Ishikawa (cell line): ENCODE measurements at regions not wholly inside any gene's neighbourhood (a gene's known extent, or its start where the extent isn't known, plus 50 kb on each side); places are given as distances from the start of the nearest gene placed in this dataset.

Experiments
- CREB1 ChIP-seq: IDR thresholded peaks from 2 replicates; pipeline ENCODE4 v1.6.1; 2012; ENCODE audit warnings: low read depth
- FOXM1 ChIP-seq: IDR thresholded peaks from 2 replicates; pipeline ENCODE4 v1.6.1; 2012; ENCODE audit warnings: low read depth, borderline replicate concordance
- MAX ChIP-seq: IDR thresholded peaks from 2 replicates; pipeline ENCODE4 v1.6.1; 2012
- NFIC ChIP-seq: IDR thresholded peaks from 2 replicates; pipeline ENCODE4 v1.6.1; 2012
- YY1 ChIP-seq: IDR thresholded peaks from 2 replicates; pipeline ENCODE4 v1.6.1; 2012; ENCODE audit warnings: low read depth

- no peak for TF ChIP-seq NFIC
- TF ChIP-seq CREB1: no peak
- no peak for TF ChIP-seq YY1
- TF ChIP-seq FOXM1: no peak
- TF ChIP-seq MAX: no peak
Observed at GRCh38 chr11:103650330-103650729, 386.1 kb upstream of the DDI1 start.
